HG02938 (cell line): ENCODE measurements at regions not wholly inside any gene's neighbourhood (a gene's known extent, or its start where the extent isn't known, plus 50 kb on each side); places are given as distances from the start of the nearest gene placed in this dataset.
"Not testable (repeated sequence)": the region's sequence is repeated elsewhere in the genome, so short reads cannot be mapped to it uniquely, and the experiment has no call there.

Experiments used
- ATAC-seq: cut with Tn5 transposase; IDR thresholded peaks from one replicate; pipeline ENCODE4 v1.9.1; 2021; ENCODE audit warnings: mild to moderate bottlenecking, moderate library complexity; ENCODE audit not compliant: unreplicated experiment

GRCh38 chrX:25442499-25442898 lies 426.7 kb upstream of the ARX start:
- ATAC-seq = no peak

DNA sequence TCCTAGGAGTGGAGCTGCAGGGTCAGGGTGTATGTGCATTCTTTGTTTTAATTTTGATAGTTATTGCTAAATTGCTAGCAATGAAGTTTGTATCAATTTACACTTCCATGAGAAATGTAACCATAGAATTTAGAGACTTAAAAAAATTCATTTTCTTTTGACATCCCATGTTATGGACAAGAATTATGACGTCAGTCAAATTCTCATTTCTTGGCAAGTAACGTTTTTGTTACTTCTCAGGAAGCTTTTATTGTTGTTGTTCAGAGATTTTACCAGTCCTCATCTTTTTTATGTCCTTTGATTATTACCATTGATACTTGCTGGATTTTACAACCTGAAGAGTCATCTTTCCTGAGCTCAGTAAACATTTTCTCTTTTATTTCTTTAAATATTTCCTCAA lies 417.5 kb upstream of the ARX start:
- no peak for ATAC-seq

DNA sequence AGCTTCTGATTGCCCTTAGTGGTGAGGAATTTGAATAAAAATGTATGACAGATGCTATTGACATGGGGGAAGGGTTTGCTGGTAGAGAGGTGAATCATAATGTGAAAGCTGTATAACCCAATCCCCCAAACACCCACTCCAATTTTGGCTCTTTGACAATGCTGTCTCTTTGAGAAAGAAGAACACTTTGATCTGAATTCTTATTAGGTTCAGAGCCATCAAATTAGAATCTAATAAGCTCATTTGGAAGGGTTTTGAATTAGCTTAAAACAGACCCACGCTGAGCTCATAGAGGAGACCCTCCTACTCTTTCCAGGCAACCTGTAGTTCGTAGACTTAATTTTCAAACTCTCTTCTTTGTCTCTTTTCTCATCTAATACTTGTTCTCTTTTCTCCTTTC lies 416.6 kb upstream of the ARX start:
- ATAC-seq = no peak

GRCh38 chrX:25427873-25428555 lies 412.2 kb upstream of the ARX start:
- ATAC-seq = no peak

DNA sequence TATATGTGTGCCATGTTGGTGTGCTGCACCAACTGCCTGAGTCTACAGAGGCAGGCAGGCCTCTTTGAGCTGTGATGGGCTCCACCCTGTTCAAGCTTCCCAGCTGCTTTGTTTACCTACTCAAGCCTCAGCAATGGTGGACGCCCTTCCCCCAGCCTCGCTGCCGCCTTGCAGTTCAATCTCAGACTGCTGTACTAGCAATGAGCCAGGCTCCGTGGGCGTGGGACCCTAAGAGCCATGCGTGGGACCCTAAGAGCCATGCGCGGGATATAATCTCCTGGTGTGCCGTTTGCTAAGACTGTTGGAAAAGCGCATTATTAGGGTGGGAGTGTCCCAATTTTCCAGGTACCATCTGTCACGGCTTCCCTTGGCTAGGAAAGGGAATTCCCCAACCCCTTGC lies 388.4 kb upstream of the ARX start:
- ATAC-seq = not testable (repeated sequence)

GRCh38 chrX:25389266-25389665 lies 373.5 kb upstream of the ARX start:
- ATAC-seq = no peak

DNA sequence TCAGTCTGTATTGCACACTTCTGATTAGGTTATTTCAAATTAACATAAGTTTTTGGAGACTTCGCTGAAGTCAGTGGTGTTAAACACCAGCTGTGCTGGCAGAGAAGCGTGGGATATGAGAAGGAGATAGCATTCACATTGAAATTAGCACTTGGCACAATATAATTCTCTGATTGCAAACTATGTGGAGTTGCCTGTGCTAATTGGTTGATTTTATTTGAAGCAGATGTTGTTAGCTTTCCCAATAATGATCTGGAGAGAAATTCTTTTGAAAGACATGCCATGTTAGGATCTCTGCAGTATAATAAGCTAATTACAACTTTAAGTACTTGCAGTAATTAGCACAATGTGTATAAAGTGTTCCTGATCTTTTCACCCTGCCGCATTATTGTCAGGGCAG lies 367.4 kb upstream of the ARX start:
- no peak for ATAC-seq

GRCh38 chrX:25356456-25356855 lies 340.7 kb upstream of the ARX start:
- ATAC-seq = no peak

GRCh38 chrX:25344161-25344936 lies 328.6 kb upstream of the ARX start:
- ATAC-seq = no peak

DNA sequence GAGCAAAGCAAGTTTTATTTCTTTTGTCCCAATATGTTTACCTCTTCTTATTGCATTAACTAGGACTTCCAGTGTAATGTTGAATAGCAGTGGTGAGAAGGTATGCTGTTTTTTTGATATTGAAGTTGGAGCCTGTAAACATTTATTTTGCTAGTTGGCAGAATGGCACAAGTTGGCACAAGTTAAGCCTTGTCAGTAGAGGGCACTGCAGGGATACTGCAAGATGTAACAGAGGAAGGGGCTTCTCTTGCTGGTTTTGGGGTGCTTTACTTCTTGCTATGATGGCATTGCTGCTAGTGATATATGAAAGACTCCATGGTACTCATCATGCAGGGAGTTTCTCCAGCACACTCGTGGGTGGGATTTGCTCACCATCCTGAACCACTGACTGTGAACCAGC lies 327.3 kb upstream of the ARX start:
- ATAC-seq = no peak

GRCh38 chrX:25337841-25338240 lies 322.1 kb upstream of the ARX start:
- no peak for ATAC-seq

GRCh38 chrX:25300994-25301393 lies 285.2 kb upstream of the ARX start:
- ATAC-seq = no peak

- no peak for ATAC-seq
These were observed 281.1 kb upstream of the ARX start for GRCh38 chrX:25296850-25297249.

DNA sequence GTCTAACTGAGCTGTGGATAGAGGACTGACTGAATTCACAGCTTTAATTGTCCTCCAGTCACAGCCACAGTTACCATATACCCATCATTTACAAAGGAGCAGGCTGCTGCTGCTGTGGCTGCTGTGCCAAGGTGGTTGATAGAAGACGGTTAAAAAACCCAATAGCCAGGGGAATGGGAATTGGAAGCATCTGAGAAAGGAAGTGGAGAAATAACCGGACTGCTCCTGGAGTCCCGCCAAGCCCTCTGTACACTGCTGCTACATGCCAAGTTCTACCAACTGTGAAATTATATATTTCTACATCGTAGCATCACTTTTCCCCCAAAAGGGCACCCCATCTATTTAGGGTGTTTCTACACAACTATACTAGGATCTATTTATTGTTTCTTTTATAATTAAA lies 279.7 kb upstream of the ARX start:
- ATAC-seq = no peak

GRCh38 chrX:25290132-25290531 lies 274.4 kb upstream of the ARX start:
- ATAC-seq = no peak

DNA sequence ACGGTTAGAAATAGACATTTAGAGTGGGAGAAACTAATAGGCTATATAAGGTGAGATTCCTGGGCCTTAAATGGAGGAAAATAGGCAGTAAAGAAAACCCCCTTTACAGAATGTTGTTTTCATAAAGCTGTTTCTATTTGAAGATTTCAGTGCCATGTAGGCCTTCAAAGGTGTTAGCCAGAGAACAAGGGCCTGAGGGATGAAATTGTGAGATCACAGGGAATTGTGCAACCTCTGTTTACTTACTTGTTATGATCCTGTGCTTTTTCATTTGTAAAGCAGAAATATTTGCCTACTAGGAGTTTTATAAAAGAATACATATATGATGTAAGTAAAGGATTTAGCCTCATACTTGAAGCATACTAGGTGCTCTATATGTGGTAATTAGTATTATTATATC lies 272.9 kb upstream of the ARX start:
- no peak for ATAC-seq

GRCh38 chrX:25287521-25287920 lies 271.8 kb upstream of the ARX start:
- no peak for ATAC-seq

GRCh38 chrX:25285598-25285997 lies 269.8 kb upstream of the ARX start:
- ATAC-seq = no peak

DNA sequence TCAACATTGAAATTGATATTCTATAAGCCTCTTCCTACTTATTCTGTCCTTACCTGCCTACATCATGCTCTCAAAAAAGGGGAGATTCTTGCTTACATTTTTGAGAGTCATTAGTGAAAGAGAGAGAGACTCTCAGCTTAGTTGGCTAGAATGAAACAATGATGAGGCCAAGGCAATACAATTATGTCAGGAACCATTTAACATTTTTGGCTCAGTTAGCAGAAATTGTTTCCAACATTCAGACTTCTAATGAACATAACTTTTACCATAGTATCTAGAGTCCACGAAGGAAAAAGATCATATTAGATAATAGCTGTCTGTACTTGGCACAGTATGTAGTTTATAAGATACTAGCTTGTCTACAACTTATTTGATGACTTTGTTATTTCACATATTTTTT lies 263.7 kb upstream of the ARX start:
- ATAC-seq = no peak

GRCh38 chrX:25278341-25278740 lies 262.6 kb upstream of the ARX start:
- no peak for ATAC-seq

GRCh38 chrX:25277574-25277973 lies 261.8 kb upstream of the ARX start:
- no peak for ATAC-seq

GRCh38 chrX:25275159-25275558 lies 259.4 kb upstream of the ARX start:
- ATAC-seq = no peak

GRCh38 chrX:25241461-25241860 lies 225.7 kb upstream of the ARX start:
- no peak for ATAC-seq
